ENCODE measurements at regions not wholly inside any gene's neighbourhood (a gene's known extent, or its start where the extent isn't known, plus 50 kb on each side); places are given as distances from the start of the nearest gene placed in this dataset.
"Not testable (repeated sequence)": the region's sequence is repeated elsewhere in the genome, so short reads cannot be mapped to it uniquely, and the experiment has no call there.

DNA sequence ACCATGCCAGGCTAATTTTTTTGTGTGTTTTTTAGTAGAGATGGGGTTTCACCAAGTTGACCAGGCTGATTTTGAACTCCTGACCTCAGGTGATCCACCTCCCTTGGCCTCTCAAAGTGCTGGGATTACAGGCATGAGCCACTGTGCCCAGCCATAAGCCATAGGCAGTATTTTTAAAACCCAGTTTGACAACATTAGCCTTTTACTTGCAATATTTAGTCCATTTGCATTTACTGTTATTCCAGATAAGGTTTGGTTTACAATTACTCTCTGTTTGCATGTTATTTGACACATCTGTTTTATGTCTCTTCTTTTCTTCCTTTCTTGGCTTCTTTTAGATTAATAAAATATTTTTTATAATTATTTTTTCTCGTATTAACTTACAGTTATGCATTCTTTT lies 83.6 kb upstream of the EPHB3 start:
- DNase-seq (ENCODE audit: low read depth) = no peak

DNA sequence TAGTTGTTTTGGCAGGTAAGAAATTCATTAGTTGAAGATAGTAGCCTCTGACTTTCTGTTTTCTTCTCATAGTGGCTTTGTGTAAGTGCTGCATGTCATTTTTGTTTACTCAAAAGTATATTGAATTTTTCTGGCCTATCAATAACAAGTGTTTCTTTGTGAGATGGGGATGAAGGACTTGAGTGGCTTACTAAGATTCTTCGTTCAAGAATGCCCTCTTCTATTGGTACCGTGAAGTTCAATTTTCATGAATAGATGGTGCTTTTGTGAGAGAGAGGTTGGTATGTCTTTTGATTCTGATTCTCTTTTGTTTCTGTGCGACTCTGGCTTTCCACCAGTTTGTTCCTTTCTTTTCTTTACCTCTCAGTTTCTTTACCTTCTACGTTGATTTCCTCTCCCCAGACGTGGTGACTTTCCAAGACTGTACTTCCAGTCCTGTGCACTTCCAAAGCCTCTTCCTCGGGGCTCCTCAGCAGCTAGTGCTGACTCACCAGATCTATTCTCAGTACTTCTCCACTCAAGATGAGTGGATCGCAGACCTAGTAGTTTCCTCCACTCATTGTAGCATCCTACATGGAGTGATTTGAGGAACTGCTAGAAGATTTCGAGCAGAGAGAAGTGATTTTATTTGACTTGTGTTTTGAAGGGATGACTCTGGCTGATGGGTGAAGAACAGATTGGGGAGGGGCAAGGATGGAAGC lies 82.0 kb upstream of the EPHB3 start:
- no peak for DNase-seq (ENCODE audit: low read depth)

DNA sequence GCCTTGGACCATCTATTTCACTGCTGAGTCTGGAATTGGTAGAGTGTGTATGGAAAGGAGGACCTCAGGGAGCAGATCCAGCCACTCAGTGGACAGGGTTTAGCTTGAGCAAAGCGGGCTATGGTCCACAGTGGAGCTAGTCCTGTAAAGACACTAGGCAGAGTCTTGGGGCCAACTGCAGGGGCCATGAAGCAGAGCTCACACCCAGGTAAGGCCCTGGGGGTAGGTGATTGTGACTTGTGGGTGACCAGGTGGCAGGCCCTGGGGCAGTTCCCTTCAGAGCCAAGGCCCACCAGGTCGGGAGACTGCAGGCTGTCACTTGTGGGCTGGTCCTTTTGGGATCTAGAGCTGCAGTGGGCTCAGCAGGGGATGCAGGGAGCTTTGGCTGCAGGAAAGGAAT lies 80.8 kb upstream of the EPHB3 start:
- no peak for DNase-seq (ENCODE audit: low read depth)

DNA sequence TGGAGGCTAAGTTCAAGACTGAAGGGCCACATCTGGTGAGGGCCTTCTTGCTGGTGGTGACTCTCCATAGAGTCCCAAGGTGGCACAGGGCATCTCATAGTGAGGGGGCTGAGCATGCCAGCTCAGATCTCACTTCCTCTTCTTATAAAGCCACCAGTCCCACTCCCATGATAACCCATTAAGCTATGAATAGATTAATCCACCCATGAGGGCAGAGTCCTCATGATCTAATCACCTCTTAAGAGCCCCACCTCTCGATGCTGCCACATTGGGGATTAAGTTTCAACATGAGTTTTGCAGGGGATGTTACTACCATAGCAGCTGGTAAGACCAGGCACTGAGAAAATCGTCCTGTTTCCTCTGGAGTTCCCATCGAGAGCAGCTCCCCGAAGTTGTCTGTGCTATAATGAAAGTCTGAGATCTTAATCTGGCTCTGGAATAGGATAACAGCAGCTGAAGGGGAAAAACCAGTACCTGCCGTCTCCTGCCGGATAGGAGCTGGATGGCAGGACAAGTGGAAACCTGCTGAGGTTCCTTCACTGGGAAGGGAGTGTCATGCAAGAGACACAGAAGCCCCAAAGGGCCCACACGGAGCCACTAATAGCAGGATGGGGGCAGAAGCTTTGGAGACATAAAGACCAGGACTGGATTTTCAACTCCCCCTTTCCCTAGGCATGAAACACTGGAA lies 79.5 kb upstream of the EPHB3 start:
- DNase-seq (ENCODE audit: low read depth) = no peak

GRCh38 chr3:184485241-184485640 lies 76.3 kb upstream of the EPHB3 start:
- peak; percentile 48 for DNase-seq (ENCODE audit: low read depth)

GRCh38 chr3:184485906-184486305 lies 75.7 kb upstream of the EPHB3 start:
- no peak for DNase-seq (ENCODE audit: low read depth)

DNA sequence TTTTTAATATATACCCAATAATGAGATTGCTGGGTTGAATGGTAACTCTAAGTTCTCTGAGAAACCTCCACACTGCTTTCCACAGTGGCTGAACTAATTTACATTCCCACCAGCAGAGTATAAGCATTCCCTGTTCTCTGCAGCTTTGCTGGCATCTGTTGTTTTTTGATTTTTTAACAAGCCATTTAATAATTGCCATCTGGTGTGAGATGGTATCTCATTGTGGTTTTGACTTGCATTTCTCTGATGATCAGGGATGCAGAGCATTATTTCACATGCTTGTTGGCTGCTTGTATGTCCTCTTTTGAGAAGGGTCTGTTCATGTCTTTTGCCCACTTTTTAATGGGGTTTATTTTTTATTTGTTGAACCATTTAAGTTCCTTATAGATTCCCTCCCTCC lies 75.0 kb upstream of the EPHB3 start:
- no peak for DNase-seq (ENCODE audit: low read depth)

- no peak for DNase-seq (ENCODE audit: low read depth)
Observed at GRCh38 chr3:184488577-184488976, 73.0 kb upstream of the EPHB3 start.

DNA sequence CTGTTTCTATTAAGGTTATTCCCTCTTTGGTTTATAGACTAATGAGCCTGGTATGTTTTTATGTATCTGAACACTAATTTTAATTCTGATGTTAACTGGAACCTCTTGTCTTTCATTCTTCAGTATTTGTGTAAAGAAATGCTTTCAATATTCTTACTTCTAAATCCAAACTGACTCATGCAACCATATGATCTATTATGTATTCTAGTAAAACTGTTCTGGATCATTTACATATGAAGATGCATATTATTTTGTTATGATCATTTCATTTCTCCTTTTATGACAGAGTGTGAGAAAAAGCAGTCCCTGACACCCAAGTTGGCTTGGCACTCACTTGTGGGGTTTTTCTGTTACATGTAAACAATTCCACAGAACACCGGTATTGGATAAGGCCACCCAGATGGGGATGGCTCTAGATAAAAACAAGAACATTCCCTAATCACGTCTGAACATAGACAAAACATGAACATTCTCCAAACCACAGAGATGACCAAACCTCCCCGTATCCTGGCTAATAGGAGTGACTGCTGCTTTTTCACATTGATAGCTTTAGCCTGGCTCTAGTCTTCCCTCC lies 72.2 kb upstream of the EPHB3 start:
- no peak for DNase-seq (ENCODE audit: low read depth)

DNA sequence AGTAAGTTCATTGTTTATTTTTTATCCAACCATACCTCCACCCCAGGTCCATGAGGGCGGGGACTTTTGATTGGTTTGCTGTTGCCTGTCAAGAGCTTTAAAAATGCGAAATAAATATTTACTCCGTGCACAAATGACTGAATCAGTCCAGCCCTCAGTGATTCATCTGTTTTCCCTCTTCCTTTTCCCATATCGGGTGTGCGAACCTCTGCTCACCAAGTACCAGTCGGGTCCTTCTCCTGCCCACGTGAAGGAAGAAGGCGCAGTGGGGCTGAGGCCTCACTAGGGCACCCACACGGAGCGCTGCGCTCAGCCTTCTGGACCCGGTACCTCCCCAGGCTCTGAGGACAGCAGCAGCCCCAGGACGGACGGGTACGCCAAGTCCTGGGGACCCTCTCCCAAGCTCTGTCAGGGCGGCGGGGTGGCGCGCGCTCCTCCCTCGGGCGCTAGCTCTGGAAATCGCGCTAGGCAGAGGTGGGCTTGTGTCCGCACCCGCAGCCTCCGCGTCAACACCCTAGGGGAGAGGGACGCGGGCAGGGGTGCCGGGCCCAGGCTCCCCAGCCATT lies 70.5 kb upstream of the EPHB3 start:
- no peak for DNase-seq (ENCODE audit: low read depth)

DNA sequence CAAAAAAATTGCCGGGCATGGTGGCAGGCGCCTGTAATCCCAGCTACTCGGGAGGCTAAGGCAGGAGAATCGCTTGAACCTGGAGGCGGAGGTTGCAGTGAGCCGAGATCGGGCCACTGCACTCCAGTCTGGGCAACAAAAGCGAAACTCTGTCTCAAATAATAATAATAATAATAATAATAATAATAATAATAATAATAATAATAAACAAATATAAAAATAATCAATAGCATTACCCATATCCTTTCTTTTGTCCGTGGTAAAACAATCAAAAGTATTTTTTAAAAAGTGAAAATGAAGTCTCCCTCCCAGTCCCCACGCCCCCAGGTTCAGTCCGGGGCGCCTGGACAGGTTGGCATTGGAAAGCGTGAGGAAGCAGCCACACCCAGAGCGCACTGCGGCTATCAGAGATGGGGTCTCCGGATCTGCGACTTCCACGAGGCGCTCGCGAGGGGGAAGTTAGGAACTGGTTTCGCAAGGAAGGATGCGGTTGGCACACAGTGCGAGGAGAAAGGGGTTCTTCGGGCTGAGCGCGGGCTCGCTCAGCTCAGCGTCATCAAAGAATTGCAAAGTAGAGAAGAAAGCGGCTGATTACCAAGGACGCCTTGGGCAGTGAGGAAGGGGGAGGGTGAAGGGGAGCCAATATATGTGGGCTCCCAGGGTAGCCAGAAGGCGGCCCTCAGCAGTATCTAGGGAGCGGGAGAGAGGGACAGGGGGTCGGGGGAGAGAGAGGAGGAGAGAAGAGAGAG lies 69.5 kb upstream of the EPHB3 start:
- no peak for DNase-seq (ENCODE audit: low read depth)

- DNase-seq (ENCODE audit: low read depth) = no peak
Observed at GRCh38 chr3:184496933-184497332, 64.7 kb upstream of the EPHB3 start.

GRCh38 chr3:184497804-184498203 lies 63.8 kb upstream of the EPHB3 start:
- no peak for DNase-seq (ENCODE audit: low read depth)

DNA sequence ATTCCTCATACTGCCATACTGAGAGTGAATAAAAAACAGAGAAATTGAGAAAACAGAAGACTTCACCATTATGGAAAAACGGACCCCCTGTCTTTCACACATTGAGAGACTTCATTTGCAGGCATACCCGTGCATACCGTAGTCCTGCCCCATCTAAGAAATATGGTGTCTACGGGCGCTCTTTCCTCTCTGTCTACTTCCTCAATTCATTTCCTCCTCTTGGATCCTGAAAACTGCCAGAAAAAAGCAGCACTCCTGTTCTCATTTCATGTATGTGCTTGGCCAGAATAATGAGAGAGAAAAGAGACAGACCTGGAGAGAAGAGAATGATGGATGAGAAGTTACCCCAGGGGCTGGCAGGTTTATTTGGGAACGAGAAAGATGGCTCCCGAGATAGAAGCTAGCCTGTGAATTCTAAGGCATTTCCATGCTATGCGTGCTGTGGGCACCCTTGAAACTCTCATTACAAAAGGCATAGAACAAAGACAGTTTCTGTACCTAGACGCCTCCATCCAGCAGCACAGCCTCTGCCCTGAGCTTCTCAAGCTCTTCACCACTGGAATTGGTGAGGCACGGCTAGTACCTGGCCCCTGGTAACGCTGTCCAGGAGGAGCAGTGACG lies 62.5 kb upstream of the EPHB3 start:
- DNase-seq (ENCODE audit: low read depth) = no peak

GRCh38 chr3:184500344-184500923 lies 61.2 kb upstream of the EPHB3 start:
- no peak for DNase-seq (ENCODE audit: low read depth)

DNA sequence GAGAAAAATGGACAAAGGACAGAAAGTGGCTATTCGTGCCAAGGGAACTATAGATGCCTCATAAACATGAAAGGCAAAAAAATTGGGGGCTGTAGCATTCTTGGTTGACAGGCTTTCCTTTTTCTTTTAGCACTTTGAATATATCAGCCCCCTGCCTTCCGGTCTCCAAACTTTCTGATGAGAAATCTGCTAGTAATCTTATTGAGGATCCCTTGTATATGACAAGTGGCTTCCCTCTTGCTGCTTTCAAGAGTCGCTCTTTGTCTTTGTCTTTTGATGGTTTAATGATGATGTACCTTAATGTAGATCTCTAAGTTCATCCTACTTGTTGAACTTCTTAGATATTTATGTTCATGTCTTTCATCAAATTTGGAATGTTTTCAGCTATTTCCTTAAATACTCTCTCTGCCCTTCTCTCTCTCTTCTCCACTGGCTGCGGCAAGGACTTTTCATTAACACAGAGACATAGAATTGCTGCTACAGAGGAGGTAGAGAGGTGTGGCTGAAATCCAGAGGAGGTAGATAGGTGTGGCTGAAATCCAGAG lies 59.4 kb upstream of the EPHB3 start:
- no peak for DNase-seq (ENCODE audit: low read depth)

DNA sequence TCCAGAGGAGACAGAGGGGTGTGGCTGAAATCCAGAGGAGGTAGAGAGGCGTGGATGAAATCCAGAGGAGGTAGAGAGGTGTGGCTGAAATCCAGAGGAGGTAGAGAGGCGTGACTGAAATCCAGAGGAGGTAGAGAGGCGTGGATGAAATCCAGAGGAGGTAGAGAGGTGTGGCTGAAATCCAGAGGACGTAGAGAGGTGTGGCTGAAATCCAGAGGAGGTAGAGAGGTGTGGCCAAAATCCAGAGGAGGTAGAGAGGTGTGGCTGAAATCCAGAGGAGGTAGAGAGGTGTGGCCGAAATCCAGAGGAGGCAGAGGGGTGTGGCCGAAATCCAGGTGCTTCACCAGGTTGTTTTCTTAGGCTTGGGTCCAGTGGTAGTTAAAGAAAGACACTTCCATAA lies 58.7 kb upstream of the EPHB3 start:
- DNase-seq (ENCODE audit: low read depth) = not testable (repeated sequence)

DNA sequence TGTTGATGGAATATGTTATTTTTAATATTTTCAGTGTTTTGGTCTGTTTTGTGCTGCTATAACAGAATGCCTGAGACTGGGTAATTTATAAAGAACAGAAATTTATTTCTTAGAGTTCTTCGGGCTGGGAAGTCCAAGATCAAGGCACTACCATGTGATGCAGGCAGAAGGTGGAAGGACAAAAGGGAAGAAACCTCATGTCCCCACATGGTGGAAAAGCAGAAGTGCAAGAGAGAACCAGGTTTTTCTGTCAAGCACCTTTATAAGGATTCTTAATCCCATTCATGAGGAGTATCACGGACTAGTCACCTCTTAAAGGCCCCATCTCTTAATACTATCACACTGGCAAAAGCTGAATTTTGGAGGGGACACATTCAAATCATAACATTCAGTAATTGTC lies 57.9 kb upstream of the EPHB3 start:
- no peak for DNase-seq (ENCODE audit: low read depth)

DNA sequence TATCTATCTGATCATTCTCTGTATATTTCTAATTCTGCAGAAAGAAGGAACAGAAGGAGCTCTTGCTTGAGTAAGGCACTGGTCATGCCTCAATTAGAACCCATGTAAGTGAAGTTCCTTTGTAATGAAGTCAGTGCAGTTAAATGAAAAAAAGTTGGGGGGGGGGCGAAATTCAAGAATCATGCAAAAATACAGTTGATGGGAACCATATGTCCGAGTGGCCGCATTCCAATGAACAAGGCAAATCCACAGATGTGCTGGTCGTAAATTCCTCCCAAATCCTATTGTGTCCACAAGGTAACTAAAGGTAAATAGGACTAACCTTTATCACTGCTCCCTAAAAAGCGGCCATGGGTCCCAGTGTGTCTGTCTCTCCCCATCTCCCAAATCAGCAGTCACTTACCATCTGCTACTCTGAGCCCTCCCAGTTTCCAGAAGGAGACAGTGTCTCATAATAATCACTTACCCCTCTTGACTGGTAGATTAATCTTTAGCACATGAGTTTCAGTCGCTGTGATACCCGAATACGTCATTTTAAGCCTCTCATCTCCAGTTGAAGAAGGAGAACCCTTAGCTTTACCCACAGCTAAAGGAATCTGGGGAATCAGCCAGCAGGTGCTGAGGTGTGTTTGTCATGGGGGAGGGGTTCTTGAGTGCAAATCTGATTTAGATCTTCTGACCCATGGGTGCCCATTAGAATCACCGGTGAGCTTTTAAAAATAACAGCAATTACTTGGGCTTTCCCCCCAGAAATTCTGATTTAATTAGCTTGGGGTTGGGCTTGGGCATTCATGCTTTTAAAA lies 56.3 kb upstream of the EPHB3 start:
- DNase-seq (ENCODE audit: low read depth) = peak; percentile 65

DNA sequence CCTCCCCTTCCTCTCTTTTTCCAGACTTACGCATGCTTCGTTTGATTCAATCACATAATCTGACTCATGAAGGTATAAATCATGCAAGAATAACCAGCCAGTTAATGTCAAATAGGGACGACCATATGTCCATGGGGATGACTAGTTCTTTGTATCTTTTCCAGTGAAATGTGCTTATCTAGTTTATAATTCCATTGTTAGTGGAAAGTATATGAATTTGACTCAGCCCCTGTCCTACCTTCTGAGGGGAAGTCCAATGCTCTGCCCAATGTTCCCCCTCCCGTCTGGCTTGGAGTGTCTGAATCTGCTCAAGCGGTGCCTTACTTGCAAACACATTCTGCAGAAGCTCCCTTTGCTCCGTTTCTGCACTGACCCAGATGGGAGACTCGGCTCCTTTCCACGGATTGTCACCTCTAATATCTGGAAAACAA lies 55.0 kb upstream of the EPHB3 start:
- DNase-seq (ENCODE audit: low read depth) = peak; percentile 61

GRCh38 chr3:184508938-184509337 lies 52.6 kb upstream of the EPHB3 start:
- no peak for DNase-seq (ENCODE audit: low read depth)

Data from GM04504 (cell line).